Amygdala (tissue), 56 donors: ENCODE measurements at regions not wholly inside any gene's neighbourhood (a gene's known extent, or its start where the extent isn't known, plus 50 kb on each side); places are given as distances from the start of the nearest gene placed in this dataset.
A peak's percentile ranks its signal among the peaks of the same experiment; 100 is the strongest.

Experiments used
- DNase-seq, 56 donors: peaks; one replicate each; lab custom pipeline; 2025; lab: John Stamatoyannopoulos, UW

GRCh38 chr3:23644099-23644498, 161.7 kb upstream of the UBE2E1 start:
- no peak for DNase-seq

GRCh38 chr3:23644676-23645075, 161.1 kb upstream of the UBE2E1 start:
- no peak for DNase-seq

- no peak for DNase-seq
Observed at GRCh38 chr3:23645533-23646183, 160.1 kb upstream of the UBE2E1 start.

GRCh38 chr3:23646184-23646920, 159.4 kb upstream of the UBE2E1 start:
- DNase-seq = no peak

- no peak for DNase-seq
Observed at GRCh38 chr3:23647706-23648258, 158.0 kb upstream of the UBE2E1 start.

GRCh38 chr3:23648326-23648995, 157.3 kb upstream of the UBE2E1 start:
- DNase-seq = peak in 1 of 56 donors; percentile 19

GRCh38 chr3:23648996-23649395, 156.8 kb upstream of the UBE2E1 start:
- DNase-seq = no peak

- no peak for DNase-seq
Observed at GRCh38 chr3:23649448-23649847, 156.3 kb upstream of the UBE2E1 start.

- no peak for DNase-seq
Observed at GRCh38 chr3:23650371-23651140, 155.2 kb upstream of the UBE2E1 start.

GRCh38 chr3:23653647-23654525, 151.9 kb upstream of the UBE2E1 start:
- DNase-seq = no peak

GRCh38 chr3:23654571-23654970, 151.2 kb upstream of the UBE2E1 start:
- DNase-seq = no peak

GRCh38 chr3:23655749-23656148, 150.0 kb upstream of the UBE2E1 start:
- DNase-seq = no peak

GRCh38 chr3:23656199-23656598, 149.6 kb upstream of the UBE2E1 start:
- DNase-seq = no peak

- DNase-seq = no peak
Observed at GRCh38 chr3:23656821-23657220, 148.9 kb upstream of the UBE2E1 start.

- no peak for DNase-seq
Observed at GRCh38 chr3:23657647-23658046, 148.1 kb upstream of the UBE2E1 start.

GRCh38 chr3:23659274-23659673, 146.5 kb upstream of the UBE2E1 start:
- DNase-seq = no peak

- no peak for DNase-seq
Observed at GRCh38 chr3:23659840-23660430, 145.8 kb upstream of the UBE2E1 start.

GRCh38 chr3:23662079-23662617, 143.6 kb upstream of the UBE2E1 start:
- no peak for DNase-seq

GRCh38 chr3:23663246-23663645, 142.5 kb upstream of the UBE2E1 start:
- no peak for DNase-seq
